ENCODE measurements at regions not wholly inside any gene's neighbourhood (a gene's known extent, or its start where the extent isn't known, plus 50 kb on each side); places are given as distances from the start of the nearest gene placed in this dataset.

DNA sequence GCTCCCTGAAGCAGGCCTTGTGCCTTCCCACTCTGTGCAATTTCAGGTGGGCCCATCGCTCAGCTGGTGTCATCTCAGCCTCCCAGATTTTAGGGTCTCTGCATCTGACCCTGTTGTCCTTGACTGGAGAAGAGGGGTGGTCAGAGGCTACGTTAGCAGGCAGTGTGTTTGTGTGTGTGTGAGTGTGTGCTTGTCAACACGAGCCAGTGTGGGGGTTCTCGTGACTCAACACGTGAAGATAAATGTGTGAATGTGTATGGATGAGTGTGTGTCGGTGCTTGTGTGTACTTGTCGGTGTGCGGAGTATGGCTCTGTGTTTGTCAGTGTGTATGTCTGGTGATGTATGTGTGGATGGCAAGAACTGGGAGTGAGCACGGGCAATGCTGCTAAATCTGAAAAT, 142.6 kb upstream of the KLF4 start:
- Histone ChIP-seq H3K27me3 (no peaks in the 10 kb centered on the region), H3K4me1 (ENCODE audit: insufficient read depth) (peaks cover 16% of the 10 kb centered on the region), H3K4me2 (no peak overlapping the region), H3K9me2 (replicated peaks; ENCODE audit: insufficient read depth) (no peaks in the 10 kb centered on the region), H3K4me3 (no peak overlapping the region), H3K9me3 (ENCODE audit: low read depth) (no peaks in the 10 kb centered on the region), H4K20me1 (ENCODE audit: insufficient read depth, poor library complexity, severe bottlenecking) (no peaks in the 10 kb centered on the region), H3K79me2 (no peaks in the 10 kb centered on the region), H3K36me3 (replicated peaks; ENCODE audit: insufficient read depth, low read depth) (no peaks in the 10 kb centered on the region), H2AFZ (no peak overlapping the region), H3K27ac (peak overlapping the region; percentile 46)
- TF ChIP-seq, protein P1, sequence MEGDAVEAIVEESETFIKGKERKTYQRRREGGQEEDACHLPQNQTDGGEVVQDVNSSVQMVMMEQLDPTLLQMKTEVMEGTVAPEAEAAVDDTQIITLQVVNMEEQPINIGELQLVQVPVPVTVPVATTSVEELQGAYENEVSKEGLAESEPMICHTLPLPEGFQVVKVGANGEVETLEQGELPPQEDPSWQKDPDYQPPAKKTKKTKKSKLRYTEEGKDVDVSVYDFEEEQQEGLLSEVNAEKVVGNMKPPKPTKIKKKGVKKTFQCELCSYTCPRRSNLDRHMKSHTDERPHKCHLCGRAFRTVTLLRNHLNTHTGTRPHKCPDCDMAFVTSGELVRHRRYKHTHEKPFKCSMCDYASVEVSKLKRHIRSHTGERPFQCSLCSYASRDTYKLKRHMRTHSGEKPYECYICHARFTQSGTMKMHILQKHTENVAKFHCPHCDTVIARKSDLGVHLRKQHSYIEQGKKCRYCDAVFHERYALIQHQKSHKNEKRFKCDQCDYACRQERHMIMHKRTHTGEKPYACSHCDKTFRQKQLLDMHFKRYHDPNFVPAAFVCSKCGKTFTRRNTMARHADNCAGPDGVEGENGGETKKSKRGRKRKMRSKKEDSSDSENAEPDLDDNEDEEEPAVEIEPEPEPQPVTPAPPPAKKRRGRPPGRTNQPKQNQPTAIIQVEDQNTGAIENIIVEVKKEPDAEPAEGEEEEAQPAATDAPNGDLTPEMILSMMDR (IDR thresholded peaks at IDR 0.05; ENCODE audit: poor library complexity) = no peak
- TF ChIP-seq EZH2phosphoT487 (IDR thresholded peaks at IDR 0.05; ENCODE audit: low read depth, severe bottlenecking, unreplicated experiment) (no peak), EZH2 (IDR thresholded peaks at IDR 0.05; ENCODE audit: borderline replicate concordance) (no peak)
- no peak for DNase-seq (ENCODE audit: low spot score)
- 83% methylated on average over 9 of the region's 9 CpGs for WGBS (ENCODE audit: low lambda C conversion rate, missing lambda C conversion rate)

DNA sequence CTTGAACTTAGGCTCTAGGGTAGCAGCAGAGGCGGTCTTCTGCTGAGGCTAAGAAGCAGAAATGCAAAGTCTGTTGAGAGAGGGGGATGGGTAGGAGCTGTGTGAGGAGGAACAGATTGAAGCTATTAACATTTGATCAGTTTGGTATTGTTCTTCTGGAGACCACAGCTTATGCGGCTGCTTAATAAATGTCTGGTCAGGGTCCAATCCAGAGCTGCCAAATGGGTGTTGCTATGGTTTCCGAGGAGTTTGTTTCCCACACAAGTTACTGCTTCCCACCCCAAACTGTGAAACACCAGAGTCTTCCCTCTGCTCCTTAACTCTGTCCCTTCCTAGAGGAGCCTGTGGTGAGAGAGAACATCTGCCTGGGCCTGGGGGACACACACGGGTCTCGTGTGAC, 142.2 kb upstream of the KLF4 start:
- 76% methylated on average over 5 of the region's 5 CpGs for WGBS (ENCODE audit: low lambda C conversion rate, missing lambda C conversion rate)
- no peak overlapping the region for H3K4me3 ChIP-seq
- no peak overlapping the region for H3K4me2 ChIP-seq
- TF ChIP-seq EZH2 (IDR thresholded peaks at IDR 0.05; ENCODE audit: borderline replicate concordance) = no peak
- TF ChIP-seq EZH2phosphoT487 (IDR thresholded peaks at IDR 0.05; ENCODE audit: low read depth, severe bottlenecking, unreplicated experiment) = no peak
- TF ChIP-seq, protein P1 (IDR thresholded peaks at IDR 0.05; ENCODE audit: poor library complexity) = no peak
- H3K79me2 ChIP-seq = no peaks in the 10 kb centered on the region
- peak overlapping the region; percentile 46 for H3K27ac ChIP-seq
- peak; percentile 37 for DNase-seq (ENCODE audit: low spot score)
- peaks cover 12% of the 10 kb centered on the region for H3K4me1 ChIP-seq (ENCODE audit: insufficient read depth)
- H3K27me3 ChIP-seq = no peaks in the 10 kb centered on the region
- no peak overlapping the region for H2AFZ ChIP-seq
- no peaks in the 10 kb centered on the region for H3K9me2 ChIP-seq (replicated peaks; ENCODE audit: insufficient read depth)
- H3K36me3 ChIP-seq (replicated peaks; ENCODE audit: insufficient read depth, low read depth) = no peaks in the 10 kb centered on the region
- no peaks in the 10 kb centered on the region for H4K20me1 ChIP-seq (ENCODE audit: insufficient read depth, poor library complexity, severe bottlenecking)
- H3K9me3 ChIP-seq (ENCODE audit: low read depth) = no peaks in the 10 kb centered on the region

DNA sequence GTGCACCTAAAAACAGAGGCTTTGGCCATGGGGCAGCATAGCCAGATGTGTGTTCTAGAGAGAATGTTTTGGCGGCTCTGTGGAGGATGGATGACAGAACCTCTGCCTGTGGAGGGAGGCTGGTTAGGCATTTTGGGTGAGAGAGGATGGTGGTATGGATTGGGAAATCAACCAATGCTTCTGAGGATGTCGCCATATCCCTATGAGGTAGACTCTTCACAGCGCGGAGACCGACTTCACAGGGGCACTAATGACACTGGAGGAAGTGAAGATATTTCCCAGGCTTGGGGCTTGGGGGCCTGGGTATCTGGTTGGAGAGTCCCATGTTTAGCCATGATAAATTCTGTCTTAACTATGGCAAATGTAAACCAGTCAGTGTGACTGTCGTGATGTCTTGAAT, 140.6 kb upstream of the KLF4 start:
- WGBS (ENCODE audit: low lambda C conversion rate, missing lambda C conversion rate) = 97% methylated on average over 6 of the region's 6 CpGs
- Histone ChIP-seq H3K36me3 (replicated peaks; ENCODE audit: insufficient read depth, low read depth) (no peaks in the 10 kb centered on the region), H3K27me3 (no peaks in the 10 kb centered on the region), H3K9me2 (replicated peaks; ENCODE audit: insufficient read depth) (no peaks in the 10 kb centered on the region), H4K20me1 (ENCODE audit: insufficient read depth, poor library complexity, severe bottlenecking) (no peaks in the 10 kb centered on the region), H3K79me2 (no peaks in the 10 kb centered on the region), H2AFZ (no peak overlapping the region), H3K27ac (no peak overlapping the region), H3K4me1 (ENCODE audit: insufficient read depth) (peaks cover 7% of the 10 kb centered on the region), H3K9me3 (ENCODE audit: low read depth) (no peaks in the 10 kb centered on the region), H3K4me2 (no peak overlapping the region), H3K4me3 (no peak overlapping the region)
- DNase-seq (ENCODE audit: low spot score) = no peak
- TF ChIP-seq, protein P1 (IDR thresholded peaks at IDR 0.05; ENCODE audit: poor library complexity) = no peak
- no peak for TF ChIP-seq EZH2 (IDR thresholded peaks at IDR 0.05; ENCODE audit: borderline replicate concordance)
- TF ChIP-seq EZH2phosphoT487 (IDR thresholded peaks at IDR 0.05; ENCODE audit: low read depth, severe bottlenecking, unreplicated experiment) = no peak

DNA sequence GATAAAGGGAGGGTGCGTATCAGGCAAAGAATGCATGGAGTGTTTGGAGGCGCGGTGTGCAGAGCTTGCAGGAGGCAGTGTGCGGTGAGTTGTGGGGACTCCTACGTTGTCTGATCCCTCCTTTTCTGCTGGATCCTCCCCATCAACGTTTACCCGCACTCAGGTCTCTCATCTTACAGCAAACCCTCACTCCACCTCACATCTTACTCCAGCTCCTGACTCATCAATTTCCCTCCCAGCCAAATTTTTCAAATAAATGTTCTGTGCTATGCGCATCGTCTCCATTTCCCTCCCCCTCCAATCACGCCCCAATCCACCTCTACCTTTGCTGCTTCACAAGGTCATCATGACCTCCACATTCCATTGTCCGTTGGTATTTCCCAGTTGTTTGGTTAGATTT, 138.9 kb upstream of the KLF4 start:
- H3K9me2 ChIP-seq (replicated peaks; ENCODE audit: insufficient read depth) = no peaks in the 10 kb centered on the region
- no peaks in the 10 kb centered on the region for H3K9me3 ChIP-seq (ENCODE audit: low read depth)
- no peak for DNase-seq (ENCODE audit: low spot score)
- no peaks in the 10 kb centered on the region for H3K27me3 ChIP-seq
- H4K20me1 ChIP-seq (ENCODE audit: insufficient read depth, poor library complexity, severe bottlenecking) = no peaks in the 10 kb centered on the region
- no peak overlapping the region for H2AFZ ChIP-seq
- 86% methylated on average over 11 of the region's 11 CpGs for WGBS (ENCODE audit: low lambda C conversion rate, missing lambda C conversion rate)
- TF ChIP-seq, protein P1 (IDR thresholded peaks at IDR 0.05; ENCODE audit: poor library complexity) = no peak
- TF ChIP-seq EZH2phosphoT487 (IDR thresholded peaks at IDR 0.05; ENCODE audit: low read depth, severe bottlenecking, unreplicated experiment) (no peak), EZH2 (IDR thresholded peaks at IDR 0.05; ENCODE audit: borderline replicate concordance) (no peak)
- no peak overlapping the region for H3K27ac ChIP-seq
- H3K36me3 ChIP-seq (replicated peaks; ENCODE audit: insufficient read depth, low read depth) = no peaks in the 10 kb centered on the region
- no peaks in the 10 kb centered on the region for H3K79me2 ChIP-seq
- H3K4me1 ChIP-seq (ENCODE audit: insufficient read depth) = peaks cover 7% of the 10 kb centered on the region
- H3K4me2 ChIP-seq = no peak overlapping the region
- H3K4me3 ChIP-seq = no peak overlapping the region
